ENCODE measurements at regions not wholly inside any gene's neighbourhood (a gene's known extent, or its start where the extent isn't known, plus 50 kb on each side); places are given as distances from the start of the nearest gene placed in this dataset.
A peak's percentile ranks its signal among the peaks of the same experiment; 100 is the strongest.
"Not testable (repeated sequence)": the region's sequence is repeated elsewhere in the genome, so short reads cannot be mapped to it uniquely, and the experiment has no call there.

DNA sequence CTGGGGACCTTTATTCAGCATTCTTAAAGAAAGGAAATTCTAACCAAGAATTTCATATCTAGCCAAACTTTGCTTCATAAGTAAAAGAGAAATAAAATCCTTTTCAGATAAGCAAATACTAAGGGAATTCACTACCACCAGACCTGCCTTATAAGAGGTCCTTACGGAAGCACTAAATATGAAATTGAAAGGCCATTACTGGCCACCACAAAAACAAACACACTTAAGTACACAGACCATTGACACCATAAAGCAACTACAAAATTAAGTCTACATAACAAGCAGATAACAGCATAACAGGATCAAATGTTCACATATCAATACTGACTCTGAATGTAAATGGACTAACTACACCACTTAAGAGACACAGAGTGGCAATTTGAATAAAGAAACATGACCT, 361.4 kb upstream of the POU5F2 start:
- DNase-seq, result no peak

GRCh38 chr5:94097384-94097783, 356.0 kb upstream of the POU5F2 start:
- not testable (repeated sequence) for DNase-seq

DNA sequence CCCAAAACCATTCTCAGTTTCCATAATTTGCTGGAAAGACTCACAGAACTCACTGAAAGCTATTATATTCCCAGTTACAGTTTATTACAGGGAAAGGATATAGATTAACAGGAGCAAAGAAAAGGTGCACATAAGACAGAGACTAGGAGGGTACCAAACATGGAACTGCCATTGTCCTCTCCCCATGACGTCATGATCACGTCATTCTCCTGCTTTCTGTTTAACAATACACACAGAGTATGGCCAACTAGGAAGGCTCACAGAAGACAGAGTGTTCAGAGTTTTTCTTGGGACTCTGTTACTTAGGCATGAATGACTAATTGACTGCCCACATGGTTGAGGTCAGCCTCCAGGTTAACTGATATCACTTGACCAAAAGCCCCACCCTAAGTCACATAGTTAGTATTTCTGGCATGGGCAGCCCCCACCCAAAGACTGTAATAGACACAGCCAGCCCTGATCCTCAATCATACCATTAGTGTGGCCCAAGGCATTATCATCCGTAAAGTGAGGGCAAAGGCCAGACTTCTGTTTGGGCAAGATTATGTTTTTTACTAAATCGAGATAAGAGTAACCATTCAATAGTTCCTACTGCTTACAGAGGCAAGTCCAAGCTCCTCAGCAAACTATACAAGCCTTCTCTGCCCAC, 353.5 kb upstream of the POU5F2 start:
- no peak for DNase-seq

GRCh38 chr5:94093300-94093699, 351.9 kb upstream of the POU5F2 start:
- no peak for DNase-seq

GRCh38 chr5:94086635-94087034, 345.2 kb upstream of the POU5F2 start:
- DNase-seq, result not testable (repeated sequence)

GRCh38 chr5:94086194-94086593, 344.8 kb upstream of the POU5F2 start:
- DNase-seq, result no peak

GRCh38 chr5:94082405-94082804, 341.0 kb upstream of the POU5F2 start:
- no peak for DNase-seq

- DNase-seq, result peak; percentile 9
These were observed 339.7 kb upstream of the POU5F2 start for GRCh38 chr5:94081088-94081487.

DNA sequence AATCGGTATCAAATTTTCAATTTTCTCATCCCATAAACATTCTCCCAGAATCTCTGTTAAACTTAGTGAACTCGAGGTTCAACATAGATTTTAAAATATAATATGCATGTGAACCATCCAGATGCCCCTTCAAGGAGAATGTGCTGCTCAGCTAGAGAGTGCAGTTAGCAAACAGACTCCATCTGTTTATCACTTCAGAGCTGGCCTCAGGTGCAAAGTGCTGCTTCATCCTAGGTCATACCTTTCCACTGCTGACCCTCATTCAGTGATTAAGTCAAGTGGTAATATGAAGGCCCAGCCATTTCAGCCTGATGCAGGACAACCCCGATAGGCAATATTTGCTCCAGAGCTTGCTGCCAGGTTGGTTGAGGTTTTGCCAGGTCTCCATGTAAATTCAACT, 339.0 kb upstream of the POU5F2 start:
- peak; percentile 15 for DNase-seq

DNA sequence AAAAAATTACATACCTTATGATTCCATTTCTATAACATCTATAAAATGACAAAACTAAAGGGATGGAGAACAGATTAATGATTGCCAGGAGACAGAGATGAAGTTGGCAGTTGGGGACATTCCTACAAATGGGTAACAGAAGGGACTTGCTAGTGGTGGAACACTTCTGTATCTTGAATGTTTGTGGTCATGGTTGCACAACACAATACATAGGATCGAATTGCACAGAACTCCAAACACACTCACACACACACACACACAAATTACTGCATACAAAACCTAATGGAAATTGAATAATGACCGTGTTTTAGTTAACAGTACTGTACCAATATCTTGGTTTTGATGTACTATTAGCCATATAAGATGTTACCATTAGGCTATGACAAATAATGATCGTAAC, 330.7 kb upstream of the POU5F2 start:
- no peak for DNase-seq

DNA sequence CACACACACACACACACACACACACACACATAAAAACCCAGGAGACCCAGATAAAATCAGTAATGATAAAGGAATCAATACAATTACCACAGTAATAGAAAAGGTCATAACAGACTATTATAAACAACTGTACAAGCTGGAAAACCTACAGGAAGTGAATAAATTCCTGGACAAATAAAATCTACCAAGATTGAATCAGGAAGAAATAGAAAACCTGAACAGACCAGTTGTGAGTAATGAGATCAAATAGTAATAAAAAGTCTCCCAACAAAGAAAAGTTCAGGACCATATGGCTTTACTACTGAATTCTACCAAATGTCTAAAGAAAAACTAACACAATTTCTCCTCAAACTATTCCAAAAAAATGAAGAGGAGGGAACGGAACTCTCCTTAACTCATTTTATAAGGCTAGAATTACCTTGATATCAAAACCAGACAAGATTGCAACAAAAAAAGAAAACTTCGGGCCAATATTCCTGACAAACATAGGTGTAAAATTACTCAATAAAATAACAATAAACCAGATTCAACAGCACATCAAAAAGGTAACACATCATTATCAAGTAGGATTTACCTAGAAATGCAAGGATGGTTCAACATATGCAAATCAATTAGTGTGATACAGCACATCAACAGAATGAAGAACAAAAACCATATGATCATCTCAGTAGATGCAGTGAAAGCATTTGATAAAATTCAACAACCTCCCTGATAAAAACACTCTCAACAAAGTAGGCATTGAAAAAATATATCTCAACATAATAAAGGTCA, 325.2 kb upstream of the POU5F2 start:
- no peak for DNase-seq

DNA sequence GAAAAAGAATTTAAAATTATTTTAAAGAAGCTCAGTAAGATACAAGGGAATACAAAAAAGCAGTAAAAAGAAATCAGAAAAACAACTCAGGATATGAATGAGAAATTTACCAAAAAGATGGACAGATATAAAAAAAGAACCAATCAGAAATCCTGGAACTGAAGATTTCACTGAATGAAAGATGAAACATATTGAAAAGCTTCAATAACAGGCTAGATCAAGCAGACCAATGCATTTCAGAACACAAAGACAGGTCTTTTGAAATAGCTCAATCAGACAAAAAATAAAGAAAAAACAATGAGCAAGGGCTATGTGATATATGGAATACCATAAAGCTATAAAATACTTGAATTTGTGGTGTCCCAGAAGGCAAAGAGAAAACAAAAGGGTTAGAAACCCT, 322.6 kb upstream of the POU5F2 start:
- no peak for DNase-seq

GRCh38 chr5:94057655-94058054, 316.3 kb upstream of the POU5F2 start:
- DNase-seq, result no peak

GRCh38 chr5:94057217-94057616, 315.8 kb upstream of the POU5F2 start:
- DNase-seq, result no peak

DNA sequence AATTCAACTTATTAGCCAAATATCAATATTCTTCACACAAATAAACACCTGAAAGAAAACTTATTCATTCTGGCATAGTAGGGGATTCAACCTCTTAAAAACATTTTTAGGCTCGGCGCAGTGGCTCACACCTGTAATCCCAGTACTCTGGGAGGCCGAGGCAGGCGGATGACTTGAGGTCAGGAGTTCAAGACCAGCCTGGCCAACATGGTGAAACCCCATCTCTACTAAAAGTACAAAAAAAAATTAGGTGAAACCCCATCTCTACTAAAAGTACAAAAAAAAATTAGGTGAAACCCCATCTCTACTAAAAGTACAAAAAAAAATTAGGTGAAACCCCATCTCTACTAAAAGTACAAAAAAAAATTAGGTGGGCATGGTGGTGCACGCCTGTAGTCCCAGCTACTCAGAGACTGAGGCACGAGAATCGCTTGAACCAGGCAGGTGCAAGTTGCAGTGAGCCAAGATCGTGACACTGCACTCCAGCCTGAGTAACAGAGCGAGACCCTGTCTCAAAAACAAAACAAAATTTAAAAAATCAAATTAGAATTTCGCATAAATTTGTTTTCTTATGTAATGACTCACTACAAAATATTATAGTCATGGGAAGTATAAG, 308.0 kb upstream of the POU5F2 start:
- DNase-seq, result not testable (repeated sequence)

GRCh38 chr5:94045839-94046782, 304.7 kb upstream of the POU5F2 start:
- no peak for DNase-seq

- no peak for DNase-seq
These were observed 301.9 kb upstream of the POU5F2 start for GRCh38 chr5:94043311-94043710.

DNA sequence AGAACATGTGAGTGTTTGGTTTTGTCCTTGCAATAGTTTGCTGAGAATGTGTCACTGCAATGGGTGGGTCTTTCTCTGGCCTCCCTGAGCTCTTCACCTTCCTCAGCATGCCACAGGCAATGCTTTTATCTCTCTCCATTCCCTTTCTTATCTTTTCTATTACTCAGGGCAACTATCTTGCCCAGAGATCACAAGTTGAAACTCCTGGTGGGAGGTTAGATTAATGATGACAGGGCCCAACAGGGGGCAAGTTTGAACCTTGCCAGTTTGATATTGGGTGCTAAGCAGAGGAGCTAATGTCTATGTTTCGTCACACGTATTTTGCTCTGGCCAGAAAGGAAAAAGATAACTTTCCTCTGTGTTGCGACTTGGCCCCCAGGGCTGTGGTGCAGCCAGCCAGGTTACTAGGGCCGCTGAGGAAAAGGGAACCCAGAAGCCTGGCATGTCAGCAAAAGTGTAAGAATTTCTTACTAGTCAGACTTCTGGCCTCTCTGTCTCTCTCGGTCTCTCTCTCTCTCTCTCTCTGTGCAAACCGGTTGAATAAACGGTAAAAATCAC, 299.3 kb upstream of the POU5F2 start:
- DNase-seq, result no peak

GRCh38 chr5:94039101-94039500, 297.7 kb upstream of the POU5F2 start:
- DNase-seq, result no peak

GRCh38 chr5:94031631-94032030, 290.2 kb upstream of the POU5F2 start:
- DNase-seq, result no peak

GRCh38 chr5:94028001-94028400, 286.6 kb upstream of the POU5F2 start:
- no peak for DNase-seq

GRCh38 chr5:94027145-94027544, 285.7 kb upstream of the POU5F2 start:
- no peak for DNase-seq

All from NCI-H2171 treated with DMSO at 0.1 percent for 48 hours (cell line).